ELF-1 (cell line): ENCODE measurements at regions not wholly inside any gene's neighbourhood (a gene's known extent, or its start where the extent isn't known, plus 50 kb on each side); places are given as distances from the start of the nearest gene placed in this dataset.
"Not testable (repeated sequence)": the region's sequence is repeated elsewhere in the genome, so short reads cannot be mapped to it uniquely, and the experiment has no call there.

ENCODE experiments used
- DNase-seq: peaks from one replicate; pipeline ENCODE4 v3.0.0-alpha.2; 2016; ENCODE audit warnings: low read depth, low spot score

- not testable (repeated sequence) for DNase-seq
These were observed 75.0 kb upstream of the FAM153A start for GRCh38 chr5:177857642-177858200.

GRCh38 chr5:177856474-177856873 lies 73.8 kb upstream of the FAM153A start:
- not testable (repeated sequence) for DNase-seq

GRCh38 chr5:177847914-177848313 lies 65.2 kb upstream of the FAM153A start:
- not testable (repeated sequence) for DNase-seq

GRCh38 chr5:177846598-177846997 lies 63.9 kb upstream of the FAM153A start:
- DNase-seq, result not testable (repeated sequence)

GRCh38 chr5:177845906-177846305 lies 63.2 kb upstream of the FAM153A start:
- not testable (repeated sequence) for DNase-seq

- DNase-seq, result not testable (repeated sequence)
These were observed 53.5 kb upstream of the FAM153A start for GRCh38 chr5:177836191-177836590.
